DMS53 (cell line): ENCODE measurements at regions not wholly inside any gene's neighbourhood (a gene's known extent, or its start where the extent isn't known, plus 50 kb on each side); places are given as distances from the start of the nearest gene placed in this dataset.
A peak's percentile ranks its signal among the peaks of the same experiment; 100 is the strongest.
"Not testable (repeated sequence)": the region's sequence is repeated elsewhere in the genome, so short reads cannot be mapped to it uniquely, and the experiment has no call there.

Experiments
- DNase-seq: peaks from one replicate; lab custom pipeline; 2025; lab: John Stamatoyannopoulos, UW

- peak; percentile 2 for DNase-seq
These were observed 112.7 kb upstream of the PTPN13 start for GRCh38 chr4:86481440-86481839.

DNA sequence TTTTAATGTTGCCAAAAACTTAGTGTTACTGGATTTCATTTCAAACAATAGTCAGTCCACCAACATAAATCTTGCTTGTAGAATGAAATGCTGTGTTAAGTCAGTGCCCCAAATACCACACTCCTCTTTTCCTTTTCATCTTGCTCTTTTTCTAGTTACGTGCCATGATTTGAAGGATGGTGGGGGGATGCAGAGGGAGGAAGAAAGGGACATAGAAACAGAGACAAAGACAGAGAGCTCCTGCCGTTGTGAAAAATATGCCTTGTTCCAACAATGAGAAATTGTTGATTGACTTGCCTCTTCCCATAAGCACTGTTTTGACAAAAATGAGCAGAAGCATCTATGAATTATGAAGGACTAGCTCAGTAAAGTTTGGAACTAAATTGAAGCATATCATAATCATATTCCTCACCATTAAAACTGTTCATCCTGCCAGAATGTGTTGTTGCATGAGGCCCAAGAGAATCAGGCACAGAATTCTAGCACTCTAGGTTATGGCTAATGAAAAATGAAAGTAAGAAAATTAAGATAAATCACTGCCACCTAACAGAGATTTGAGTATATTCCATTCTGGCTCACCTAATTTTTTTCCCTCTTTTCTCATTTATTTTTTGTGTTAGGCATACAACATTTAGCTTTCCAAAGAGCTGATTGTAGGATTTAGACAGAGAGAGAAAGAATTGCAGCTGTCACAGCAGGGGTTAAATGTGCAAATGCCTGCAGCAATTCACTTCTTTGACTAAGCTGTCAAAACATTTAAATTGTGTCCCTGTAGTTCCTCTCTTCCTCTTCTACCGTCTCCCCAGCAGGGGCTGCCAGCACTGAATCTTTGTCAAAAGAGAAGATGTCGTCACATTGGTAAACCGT, 111.6 kb upstream of the PTPN13 start:
- no peak for DNase-seq

DNA sequence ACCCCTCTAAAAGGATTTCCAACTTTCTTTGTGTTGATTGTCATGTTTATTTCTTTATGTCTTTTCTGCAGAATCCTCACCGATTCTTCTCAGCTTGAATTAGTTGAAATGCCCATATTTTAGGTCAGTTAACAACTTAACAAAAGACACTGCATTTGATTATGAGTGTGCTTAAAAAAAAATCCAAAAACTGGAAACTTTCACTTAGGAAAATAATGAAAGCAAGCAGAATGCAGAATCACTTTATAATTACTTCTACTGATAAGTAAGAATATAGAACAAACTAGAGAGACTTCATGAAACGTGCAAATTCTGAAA, 111.0 kb upstream of the PTPN13 start:
- no peak for DNase-seq

DNA sequence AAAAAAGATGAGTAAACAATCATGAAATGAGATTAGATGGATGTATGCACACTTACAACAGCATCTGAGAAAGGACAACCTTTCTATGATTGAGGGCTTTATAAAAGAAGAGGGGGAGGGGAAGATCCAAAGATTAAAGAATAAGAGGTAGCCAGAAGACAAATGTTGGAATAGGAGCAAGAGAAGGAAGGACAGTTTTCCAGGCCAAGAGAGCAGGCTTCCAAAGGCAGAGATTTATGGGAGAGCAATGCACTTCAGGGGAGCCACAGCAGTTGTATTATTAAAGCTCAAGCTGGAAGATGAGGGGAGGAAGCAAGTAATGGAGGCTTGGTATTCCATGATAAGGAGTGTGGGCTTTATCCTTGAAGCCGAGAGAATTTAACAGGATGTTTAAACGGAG, 110.3 kb upstream of the PTPN13 start:
- no peak for DNase-seq

- DNase-seq = no peak
These were observed 109.9 kb upstream of the PTPN13 start for GRCh38 chr4:86484241-86484640.

DNA sequence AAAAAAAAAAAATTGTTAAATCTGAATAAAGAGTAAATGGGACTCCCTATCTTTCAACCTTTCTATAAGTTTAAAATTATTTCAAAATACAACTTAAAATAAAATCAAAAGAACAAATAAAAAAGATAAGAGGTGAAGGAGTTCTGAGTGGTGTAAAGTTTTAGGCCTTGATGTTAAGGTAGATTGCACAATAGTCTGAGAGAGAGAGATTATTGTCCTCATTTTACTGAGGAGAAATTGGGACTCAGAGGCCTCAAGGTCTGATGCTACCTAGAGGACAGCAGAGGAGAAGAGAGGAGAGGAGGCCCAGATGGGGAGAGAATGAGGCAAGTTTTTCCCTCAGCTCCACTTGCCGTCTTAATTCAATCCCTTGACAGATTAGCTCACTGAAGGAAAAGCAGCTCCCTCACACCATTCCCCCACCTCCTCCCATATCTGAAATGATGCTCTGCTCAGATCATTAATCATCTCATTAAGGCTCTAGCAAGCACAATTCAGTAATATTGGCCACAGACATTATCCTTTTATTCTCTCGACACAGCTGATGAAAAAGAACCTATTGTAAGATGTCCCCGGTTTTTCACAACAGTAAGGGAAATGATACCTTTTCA, 106.3 kb upstream of the PTPN13 start:
- no peak for DNase-seq

DNA sequence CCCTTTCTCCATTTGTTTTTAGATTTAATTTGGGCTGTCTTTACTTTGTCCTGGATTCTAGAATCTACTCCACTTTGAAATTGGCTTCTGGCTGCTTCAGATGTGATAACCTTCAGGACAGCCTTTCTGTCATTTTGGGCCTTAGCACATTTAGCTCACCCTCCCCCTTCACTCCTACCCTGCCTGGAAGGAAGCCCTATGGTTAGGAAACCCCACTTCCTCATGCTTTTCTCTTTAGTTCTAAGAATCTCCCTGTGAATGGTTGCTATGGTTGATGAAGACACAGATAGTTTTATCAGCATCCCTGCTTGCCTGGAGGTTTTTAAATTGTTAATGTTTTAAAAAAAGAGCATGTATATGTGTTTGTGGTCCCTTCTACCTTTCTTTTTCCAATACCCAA, 100.7 kb upstream of the PTPN13 start:
- DNase-seq = no peak

- DNase-seq = peak; percentile 58
These were observed 97.7 kb upstream of the PTPN13 start for GRCh38 chr4:86496094-86497080.

DNA sequence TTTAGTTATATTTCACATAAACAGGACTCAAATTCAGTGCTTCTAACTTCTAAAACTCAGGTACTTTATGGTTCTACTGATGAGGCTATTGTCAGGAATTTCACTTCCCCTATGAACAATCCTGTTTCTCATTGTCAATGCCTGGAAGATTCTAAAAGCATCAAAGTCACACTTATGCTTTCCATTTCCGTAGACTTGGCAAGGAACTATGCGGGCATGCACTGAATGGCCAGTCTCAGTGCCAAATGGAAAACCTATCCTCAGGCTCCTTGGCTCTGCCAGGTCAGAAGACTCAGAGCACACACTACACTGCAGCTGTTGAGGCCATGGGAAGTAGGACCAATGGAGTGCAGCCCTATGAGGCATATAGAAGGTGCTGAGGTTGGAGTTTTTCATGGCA, 97.0 kb upstream of the PTPN13 start:
- DNase-seq = no peak

DNA sequence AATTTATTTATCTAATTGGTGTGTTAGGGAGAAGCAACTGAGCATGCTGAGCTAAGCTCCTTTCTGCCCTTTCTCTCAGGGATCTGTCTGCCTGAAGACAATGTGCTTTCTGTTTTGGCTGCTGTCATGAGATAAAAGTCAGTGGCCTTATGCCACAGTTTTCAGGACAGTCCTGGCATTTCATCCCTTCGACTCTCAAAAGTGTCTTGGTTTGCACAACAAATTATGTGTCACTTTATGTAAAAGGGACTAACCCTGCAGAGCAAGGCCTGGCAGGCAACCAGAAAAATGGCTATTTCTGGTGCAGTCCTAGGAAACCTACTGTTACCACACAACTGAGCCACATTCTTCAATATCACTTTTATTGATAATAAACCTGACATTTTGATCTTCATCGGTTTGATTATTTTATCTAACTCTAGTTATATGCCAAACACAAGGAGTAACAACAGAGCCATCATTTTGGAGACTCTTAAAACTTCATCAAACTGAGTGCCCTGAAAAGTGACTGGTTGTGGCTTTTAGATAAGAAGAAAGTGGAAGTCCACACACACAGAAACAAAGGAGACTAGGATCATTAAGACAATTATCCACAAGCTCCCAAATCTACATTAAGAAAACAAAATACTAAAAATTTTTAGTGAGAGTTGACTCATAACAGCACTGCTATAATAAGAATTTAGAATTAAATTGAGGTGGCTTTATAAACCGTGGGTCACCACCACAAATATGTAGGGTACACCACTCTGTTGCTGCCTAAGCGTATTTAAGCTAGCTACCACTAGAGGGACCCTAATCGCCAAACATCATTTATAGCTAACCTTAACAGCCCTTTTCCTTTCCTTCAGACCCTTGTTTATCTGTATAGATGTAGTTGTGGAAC, 95.9 kb upstream of the PTPN13 start:
- peak; percentile 66 for DNase-seq

DNA sequence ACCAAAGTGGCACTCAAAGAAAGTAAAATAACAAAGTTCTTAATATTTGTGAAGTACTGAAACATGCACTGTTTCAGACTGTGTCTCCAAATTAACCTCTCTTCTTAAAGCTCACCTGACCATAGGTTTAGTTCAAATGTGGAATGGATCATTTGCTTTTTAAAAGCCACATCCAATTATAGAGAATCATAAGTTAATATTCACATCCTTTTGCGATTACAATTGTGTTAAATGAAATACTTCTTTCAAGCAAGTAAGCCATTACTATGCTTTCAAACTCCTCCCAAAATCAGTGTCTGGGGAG, 95.3 kb upstream of the PTPN13 start:
- no peak for DNase-seq

- DNase-seq = peak; percentile 6
These were observed 93.6 kb upstream of the PTPN13 start for GRCh38 chr4:86500527-86500926.

- no peak for DNase-seq
These were observed 92.0 kb upstream of the PTPN13 start for GRCh38 chr4:86502081-86502480.

GRCh38 chr4:86506591-86506990, 87.5 kb upstream of the PTPN13 start:
- DNase-seq = peak; percentile 5

DNA sequence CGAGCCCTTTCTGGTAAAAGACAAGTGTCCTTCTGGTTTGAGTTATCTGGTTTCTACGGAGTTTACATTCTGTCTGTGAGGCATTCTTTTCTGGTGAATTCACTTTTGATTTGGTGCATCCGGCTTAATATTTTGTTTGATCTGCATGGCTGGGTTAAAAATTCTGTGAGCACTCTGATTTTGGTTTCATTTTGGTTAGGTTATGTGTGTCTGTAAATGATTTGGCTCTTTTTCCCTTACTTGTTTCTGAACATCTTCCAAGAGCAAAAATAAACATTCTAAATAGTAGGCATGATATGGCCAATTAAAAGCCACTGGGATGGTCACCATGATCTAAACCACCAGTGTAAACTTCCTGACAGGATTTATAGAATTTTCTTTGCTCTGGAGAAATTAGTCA, 85.7 kb upstream of the PTPN13 start:
- DNase-seq = no peak

DNA sequence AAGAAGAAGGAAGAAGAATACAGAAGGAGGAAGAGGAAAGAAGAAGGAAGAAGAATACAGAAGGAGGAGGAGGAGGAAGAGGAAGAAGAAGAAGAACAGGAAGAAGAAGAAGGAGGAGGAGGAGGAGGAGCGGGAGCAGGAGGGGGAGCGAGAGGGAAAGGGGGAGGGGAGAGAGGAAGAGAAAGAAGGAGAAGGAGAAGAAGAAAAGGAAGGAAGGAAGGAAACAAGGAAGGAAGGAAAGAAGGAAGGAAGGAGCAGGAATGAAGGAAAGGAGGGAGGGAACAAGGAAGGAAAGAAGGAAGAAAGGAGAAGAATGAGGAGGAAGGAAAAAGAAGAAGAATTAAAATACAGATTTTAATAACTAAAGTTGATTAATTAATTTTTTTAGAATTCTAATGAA, 82.5 kb upstream of the PTPN13 start:
- DNase-seq = no peak

DNA sequence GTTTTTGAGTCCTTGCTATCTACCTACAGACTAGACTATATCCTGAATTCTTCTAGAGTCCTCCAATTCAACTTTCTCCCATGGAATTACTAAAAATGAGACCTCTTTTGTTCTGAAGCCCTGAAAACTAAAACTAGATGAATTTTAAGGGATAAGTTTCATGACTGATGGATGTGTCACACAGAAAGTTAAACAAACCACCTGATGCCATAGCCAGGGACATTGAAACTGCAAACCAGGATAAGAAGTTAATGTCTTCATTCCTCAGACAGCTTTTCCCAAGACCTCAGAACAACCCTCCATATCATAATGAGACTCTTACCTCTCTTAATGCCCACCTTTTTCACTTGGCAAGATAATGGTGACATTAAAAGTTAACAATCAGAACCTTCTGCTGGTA, 81.5 kb upstream of the PTPN13 start:
- DNase-seq = no peak

- DNase-seq = not testable (repeated sequence)
These were observed 78.2 kb upstream of the PTPN13 start for GRCh38 chr4:86515963-86516362.

GRCh38 chr4:86521373-86521969, 72.6 kb upstream of the PTPN13 start:
- DNase-seq = no peak

- peak; percentile 38 for DNase-seq
These were observed 71.8 kb upstream of the PTPN13 start for GRCh38 chr4:86522349-86522748.

- no peak for DNase-seq
These were observed 70.8 kb upstream of the PTPN13 start for GRCh38 chr4:86523333-86523732.
